Gastrocnemius medialis (tissue), 4 donors: ENCODE measurements at regions not wholly inside any gene's neighbourhood (a gene's known extent, or its start where the extent isn't known, plus 50 kb on each side); places are given as distances from the start of the nearest gene placed in this dataset.

ENCODE experiments used
- POLR2A ChIP-seq, 2 donors: fragments of 450-650 bp; IDR thresholded peaks; one replicate each; pipeline ENCODE4 v1.6.1; 2017; ENCODE audit warnings: antibody characterized with exemption in 2 of 2, mild to moderate bottlenecking in 2 of 2, moderate library complexity in 2 of 2
- TF ChIP-seq, protein P1 (sequence below), 5 experiments: fragments of 450-650 bp in 3 of 5; fragments of 200-600 bp in 2 of 5; sonication (generic) in 2 of 5; IDR thresholded peaks in 4 of 5; conservative IDR thresholded peaks in 1 of 5; 1 replicate in 4 of 5; 2 replicates in 1 of 5; pipeline ENCODE4 v1.5.1; 2016 to 2019; ENCODE audit warnings: antibody characterized with exemption in 5 of 5, mild to moderate bottlenecking in 3 of 5, moderate library complexity in 3 of 5

DNA sequence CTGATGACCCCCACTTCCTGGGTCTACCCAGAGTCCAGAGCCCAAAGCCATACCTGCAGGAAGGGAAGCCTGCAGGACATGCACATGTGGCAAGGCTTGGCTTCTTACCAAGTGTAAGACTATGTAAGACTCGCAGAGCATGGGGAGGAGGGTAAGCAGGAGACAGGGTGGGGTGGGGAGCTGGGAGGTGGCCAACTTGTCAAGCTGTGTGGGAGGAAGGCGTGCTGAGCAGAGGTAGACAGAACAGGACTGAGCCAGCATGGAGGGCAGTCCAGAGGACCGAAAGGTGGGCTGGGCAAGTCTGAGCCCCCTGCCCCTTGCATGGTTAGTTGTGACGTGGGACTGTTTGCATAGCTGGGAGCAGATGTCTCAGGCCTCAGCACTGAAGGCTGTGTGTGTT lies 53.4 kb upstream of the RNF24 start:
- TF ChIP-seq, protein P1, sequence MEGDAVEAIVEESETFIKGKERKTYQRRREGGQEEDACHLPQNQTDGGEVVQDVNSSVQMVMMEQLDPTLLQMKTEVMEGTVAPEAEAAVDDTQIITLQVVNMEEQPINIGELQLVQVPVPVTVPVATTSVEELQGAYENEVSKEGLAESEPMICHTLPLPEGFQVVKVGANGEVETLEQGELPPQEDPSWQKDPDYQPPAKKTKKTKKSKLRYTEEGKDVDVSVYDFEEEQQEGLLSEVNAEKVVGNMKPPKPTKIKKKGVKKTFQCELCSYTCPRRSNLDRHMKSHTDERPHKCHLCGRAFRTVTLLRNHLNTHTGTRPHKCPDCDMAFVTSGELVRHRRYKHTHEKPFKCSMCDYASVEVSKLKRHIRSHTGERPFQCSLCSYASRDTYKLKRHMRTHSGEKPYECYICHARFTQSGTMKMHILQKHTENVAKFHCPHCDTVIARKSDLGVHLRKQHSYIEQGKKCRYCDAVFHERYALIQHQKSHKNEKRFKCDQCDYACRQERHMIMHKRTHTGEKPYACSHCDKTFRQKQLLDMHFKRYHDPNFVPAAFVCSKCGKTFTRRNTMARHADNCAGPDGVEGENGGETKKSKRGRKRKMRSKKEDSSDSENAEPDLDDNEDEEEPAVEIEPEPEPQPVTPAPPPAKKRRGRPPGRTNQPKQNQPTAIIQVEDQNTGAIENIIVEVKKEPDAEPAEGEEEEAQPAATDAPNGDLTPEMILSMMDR (IDR thresholded peaks at IDR 0.05 in 4 of 5, conservative IDR thresholded peaks at IDR 0.05 in 1 of 5), result no peak
- no peak for TF ChIP-seq POLR2A (IDR thresholded peaks at IDR 0.05)
